T47D (cell line): ENCODE measurements at regions not wholly inside any gene's neighbourhood (a gene's known extent, or its start where the extent isn't known, plus 50 kb on each side); places are given as distances from the start of the nearest gene placed in this dataset.

Experiments
- DNase-seq, 2 experiments: peaks; one replicate each; pipeline versions ENCODE4 v3.0.0 to v3.0.0-alpha.2; 2011 to 2012; ENCODE audit warnings: low read depth in 1 of 2, low spot score in 1 of 2
- JUND ChIP-seq: IDR thresholded peaks from 2 replicates; pipeline ENCODE4 v1.6.1; 2012; ENCODE audit warnings: low read depth
- in situ Hi-C: cut with HindIII; loops from 2 replicates; pipeline ENCODE4 v1.10.0; 2016; ENCODE audit warnings: low sequenced_read_pairs, low pct_unique_long_range_greater_than_20kb

- no peak for TF ChIP-seq JUND
- peak in 1 of 2 experiments; percentile 51 for DNase-seq
- in situ Hi-C loops = no loop called here
Measured at GRCh38 chr16:86668136-86668910, 90.0 kb downstream of the FOXL1 start.

GRCh38 chr16:86669285-86669805 lies 91.0 kb downstream of the FOXL1 start:
- in situ Hi-C loops = no loop called here
- no peak for DNase-seq
- no peak for TF ChIP-seq JUND

DNA sequence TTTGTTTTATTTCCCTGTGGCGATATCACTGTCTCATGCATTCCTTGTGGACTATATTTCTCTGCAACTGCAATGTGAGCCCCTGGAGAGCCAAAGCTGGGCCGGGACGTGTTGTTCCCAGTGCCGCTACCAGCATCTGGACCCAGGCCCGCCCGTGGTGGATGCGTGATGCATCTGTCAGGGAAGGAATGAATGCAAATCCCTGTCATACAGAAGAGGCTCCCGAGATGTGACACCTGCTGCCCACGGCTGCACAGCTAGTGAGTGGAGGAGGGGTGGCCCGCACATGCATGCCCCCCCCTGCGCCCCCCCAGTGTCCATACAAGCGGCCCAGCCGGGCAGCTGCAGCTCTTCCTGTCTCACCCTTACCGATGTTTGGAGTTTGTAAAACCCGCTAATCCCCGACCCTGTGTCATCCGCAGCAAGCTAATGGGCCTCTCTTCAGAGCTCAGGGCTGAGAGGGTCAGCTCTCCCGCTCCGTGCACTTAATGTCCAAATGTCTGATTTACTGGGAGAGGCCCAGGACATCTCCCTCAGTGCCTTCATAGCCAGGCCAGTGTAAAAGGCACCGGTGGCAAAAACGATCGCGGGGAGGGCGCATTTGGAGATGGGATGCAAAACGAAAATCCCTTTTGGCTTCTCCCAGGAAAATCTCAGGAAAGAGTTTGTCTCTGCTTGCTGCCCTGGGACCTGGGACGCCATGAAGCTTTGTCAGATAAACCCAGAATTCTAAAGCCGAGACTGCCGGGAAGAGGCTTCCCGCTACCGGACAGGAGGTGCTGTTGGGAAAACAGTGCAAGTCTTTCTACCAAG lies 91.8 kb downstream of the FOXL1 start:
- in situ Hi-C loops = no loop called here
- no peak for DNase-seq
- no peak for TF ChIP-seq JUND

DNA sequence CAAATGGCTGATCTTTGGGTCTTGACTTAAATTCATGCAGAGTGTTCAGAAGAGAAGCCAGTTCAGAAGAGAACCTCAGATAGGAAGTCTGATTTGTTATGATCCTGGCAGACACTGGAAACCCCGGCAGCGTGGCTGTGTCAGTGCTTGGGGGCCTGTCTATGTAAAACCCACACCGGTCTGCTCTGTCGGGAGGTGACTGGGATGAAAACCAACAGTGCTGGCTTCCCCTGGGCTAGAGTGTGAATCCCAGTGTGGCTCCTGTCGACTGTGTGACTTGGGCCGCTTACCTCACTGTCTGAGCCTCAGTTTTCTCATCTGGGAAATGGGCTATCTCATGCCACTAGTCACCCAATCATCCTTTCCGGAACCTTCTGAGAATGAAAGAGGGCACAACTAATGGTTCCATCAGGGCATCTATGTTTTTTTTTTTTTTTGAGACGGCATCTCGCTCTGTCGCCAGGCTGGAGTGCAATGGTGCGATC lies 92.4 kb downstream of the FOXL1 start:
- DNase-seq = no peak
- TF ChIP-seq JUND = no peak
- in situ Hi-C loops = no loop called here

GRCh38 chr16:86671486-86672178 lies 93.3 kb downstream of the FOXL1 start:
- TF ChIP-seq JUND = no peak
- in situ Hi-C loops = no loop called here
- no peak for DNase-seq

DNA sequence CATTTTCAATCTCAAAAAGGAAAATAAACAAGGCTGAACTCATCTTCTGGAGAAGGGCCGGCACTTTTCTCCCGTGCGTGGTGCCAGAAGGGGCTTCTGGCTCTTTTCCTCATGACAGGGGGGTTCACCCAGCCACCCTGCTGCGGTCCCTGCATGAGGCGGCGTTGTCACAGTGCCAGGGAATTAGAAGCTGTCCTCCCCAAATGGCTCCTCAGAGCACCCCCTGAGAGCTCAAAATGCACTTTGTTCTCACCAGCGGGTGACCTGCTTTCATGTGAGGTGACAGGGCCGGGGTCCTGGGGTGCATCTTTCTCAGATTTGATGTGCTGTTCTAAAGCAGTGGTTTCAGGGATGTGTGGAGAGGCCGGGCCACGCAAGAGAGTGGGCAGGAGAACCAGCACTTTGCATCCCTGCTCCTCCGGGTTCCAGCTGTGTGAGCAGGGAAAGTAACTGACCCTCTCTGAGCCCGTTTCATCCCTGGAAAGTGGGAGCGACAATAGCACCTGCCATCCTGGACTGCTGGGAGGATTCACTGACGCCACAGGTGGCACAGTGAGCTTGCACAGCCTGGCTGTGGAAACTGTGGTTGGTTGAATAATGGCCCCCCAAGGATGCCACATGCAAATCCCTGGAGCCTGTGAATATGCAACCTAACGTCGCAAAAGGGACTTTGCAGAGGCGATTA lies 94.0 kb downstream of the FOXL1 start:
- in situ Hi-C loops = no loop called here
- TF ChIP-seq JUND = no peak
- DNase-seq = no peak

- TF ChIP-seq JUND = no peak
- DNase-seq = no peak
- in situ Hi-C loops = no loop called here
Measured at GRCh38 chr16:86673090-86673955, 95.0 kb downstream of the FOXL1 start.

- TF ChIP-seq JUND = no peak
- in situ Hi-C loops = no loop called here
- DNase-seq = no peak
Measured at GRCh38 chr16:86673956-86674453, 95.7 kb downstream of the FOXL1 start.

DNA sequence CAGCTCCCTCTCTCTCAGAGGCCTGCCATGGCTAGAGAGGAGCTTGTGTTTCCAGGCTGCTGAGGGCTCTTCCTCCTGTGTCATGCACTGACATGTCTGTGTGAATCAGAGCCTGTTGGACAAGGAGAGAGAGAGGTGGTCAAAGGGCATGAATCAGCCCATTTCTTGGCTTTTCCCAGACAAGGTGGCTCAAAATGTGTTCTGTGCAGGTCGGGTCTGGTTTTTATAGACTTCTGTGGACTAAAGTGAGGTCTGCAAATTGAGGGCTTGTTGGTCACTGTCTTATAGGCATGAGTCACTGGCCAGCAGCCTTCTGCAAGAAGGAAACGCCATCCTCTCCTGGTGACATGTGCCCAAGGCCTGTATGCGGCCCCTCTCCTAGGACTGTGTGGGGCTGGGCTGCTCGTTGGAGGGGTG lies 97.9 kb downstream of the FOXL1 start:
- TF ChIP-seq JUND = no peak
- no peak for DNase-seq
- in situ Hi-C loops = no loop called here

GRCh38 chr16:86679490-86679889 lies 101.1 kb downstream of the FOXL1 start:
- DNase-seq = no peak
- in situ Hi-C loops = no loop called here
- no peak for TF ChIP-seq JUND

- DNase-seq = no peak
- in situ Hi-C loops = no loop called here
- no peak for TF ChIP-seq JUND
Measured at GRCh38 chr16:86680162-86680561, 101.8 kb downstream of the FOXL1 start.
